A204.1 (cell line): ENCODE measurements at regions not wholly inside any gene's neighbourhood (a gene's known extent, or its start where the extent isn't known, plus 50 kb on each side); places are given as distances from the start of the nearest gene placed in this dataset.
"Not testable (repeated sequence)": the region's sequence is repeated elsewhere in the genome, so short reads cannot be mapped to it uniquely, and the experiment has no call there.

Source experiments
- FAIRE-seq: peaks from 2 replicates; lab custom pipeline; 2012; peaks lifted over from hg19 to GRCh38; lab: Jason Lieb, UNC

DNA sequence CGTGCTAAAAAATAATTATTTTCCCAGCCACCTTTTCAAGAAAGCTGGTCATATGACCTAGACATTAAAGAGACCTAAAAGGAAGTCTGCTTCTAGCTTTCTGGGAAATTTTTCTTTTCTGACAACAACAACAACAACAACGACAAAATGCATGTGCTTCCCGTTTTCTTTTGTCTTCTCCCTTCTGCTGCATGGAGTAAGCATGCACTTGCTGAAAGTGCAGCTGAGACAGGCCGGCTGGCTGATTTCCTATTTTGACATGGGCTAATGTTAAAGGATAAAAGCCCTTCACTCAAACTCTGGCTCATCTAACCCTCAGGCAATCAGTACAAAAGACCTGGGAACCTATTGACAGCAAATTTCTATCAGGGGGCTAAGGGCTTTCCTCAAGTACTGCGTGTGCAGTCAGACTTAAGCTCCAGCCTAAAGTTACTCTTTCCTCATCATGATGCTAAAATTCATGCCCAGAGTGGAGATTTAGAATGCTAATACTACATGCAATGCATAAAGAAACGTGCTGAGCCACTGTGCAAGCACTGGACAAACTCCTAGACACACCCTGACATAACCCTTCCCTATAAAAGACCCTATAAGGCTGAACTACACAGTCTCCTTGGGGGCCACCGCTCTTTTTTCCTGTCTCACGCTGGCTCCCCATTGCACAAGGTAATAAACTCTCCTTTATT lies 811.1 kb downstream of the UQCRFS1 start:
- FAIRE-seq, result no peak

DNA sequence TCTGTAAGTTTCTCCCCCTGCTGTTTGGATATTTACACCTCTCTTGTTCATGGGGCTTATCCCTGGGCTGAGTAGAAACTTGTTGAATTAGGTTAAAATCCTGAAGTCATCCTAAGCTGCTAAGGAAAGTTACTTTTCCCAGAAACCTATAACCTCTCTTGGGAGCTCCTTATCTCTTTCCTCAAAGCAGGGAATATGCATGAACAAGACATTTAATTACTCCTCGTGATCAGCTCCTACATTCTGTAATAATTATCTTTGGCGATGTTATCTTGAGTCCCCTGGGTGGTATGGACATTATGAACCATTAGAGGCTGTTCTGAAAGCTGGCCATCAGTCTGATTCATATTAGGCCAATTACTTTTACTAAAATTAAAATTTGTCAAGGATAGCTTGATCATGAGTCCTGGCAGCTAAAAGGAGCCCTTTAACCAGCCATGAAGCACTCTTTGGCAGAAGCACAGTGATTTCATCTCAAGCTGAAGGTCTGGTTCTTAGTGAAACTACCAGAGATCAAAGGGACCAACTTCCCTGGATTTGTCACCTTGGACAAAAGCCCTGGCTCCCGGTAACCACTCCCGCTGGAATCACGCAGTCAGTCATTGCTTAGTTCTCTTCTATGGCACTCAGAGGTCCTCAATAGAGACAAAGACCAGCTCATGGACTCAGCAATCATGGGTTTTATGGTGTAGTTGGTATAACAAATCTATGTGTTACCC lies 811.8 kb downstream of the UQCRFS1 start:
- no peak for FAIRE-seq

DNA sequence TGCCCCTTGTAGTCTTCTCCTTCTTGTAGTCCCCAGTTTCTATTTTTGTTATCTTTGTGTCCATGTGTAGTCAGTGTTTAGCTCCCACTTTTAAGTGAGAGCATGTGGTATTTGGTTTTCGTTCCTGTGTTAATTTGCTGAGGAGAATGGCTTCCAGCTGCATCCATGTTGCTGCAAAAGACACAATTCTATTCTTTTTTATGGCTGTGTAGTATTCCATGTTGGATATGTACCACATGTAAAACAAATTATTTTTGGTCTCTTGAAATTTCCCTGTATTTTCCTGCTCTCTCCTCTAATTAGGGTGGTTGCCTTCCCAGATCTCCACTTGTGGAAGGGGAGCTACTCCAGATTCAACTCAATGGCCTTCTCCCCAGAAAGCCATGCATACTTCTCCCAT lies 813.8 kb downstream of the UQCRFS1 start:
- no peak for FAIRE-seq

DNA sequence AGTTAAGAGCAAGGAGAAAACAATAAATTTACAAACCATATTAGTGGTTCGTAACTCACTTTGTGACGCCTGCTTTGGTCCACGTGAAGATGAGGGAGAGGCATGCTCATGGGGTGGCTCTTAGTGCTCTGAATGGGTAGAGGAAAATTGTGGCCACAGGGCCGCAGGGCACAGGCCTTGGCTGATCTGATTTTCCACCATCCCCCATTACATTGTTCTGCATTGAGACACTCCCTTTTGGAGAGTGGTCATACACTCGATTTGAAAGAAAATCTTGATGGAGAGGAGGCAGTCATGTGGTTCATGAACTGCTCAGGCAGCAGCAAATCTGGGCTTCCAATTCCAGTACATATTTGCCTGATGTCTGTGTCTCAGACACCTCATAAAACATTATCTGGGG lies 815.2 kb downstream of the UQCRFS1 start:
- no peak for FAIRE-seq

DNA sequence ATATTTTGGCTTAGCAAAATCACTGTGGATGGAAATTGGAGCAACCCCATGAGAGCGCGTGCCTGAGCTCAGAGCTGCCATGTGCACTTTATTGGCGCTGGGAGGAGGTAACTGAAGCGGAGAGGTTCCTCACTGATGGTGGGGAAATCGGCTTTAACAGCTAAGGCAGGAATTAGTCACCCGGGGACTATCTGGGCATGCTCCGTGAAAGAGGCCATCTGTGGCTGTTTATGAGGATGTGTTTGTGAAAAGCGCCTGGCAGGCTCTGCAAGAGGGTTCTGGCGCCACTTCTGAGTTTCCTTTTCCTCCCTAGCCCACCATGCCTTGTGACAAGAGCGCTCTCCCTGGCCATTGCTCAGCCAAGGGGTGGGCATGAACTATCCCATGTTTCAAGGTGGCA lies 815.6 kb downstream of the UQCRFS1 start:
- no peak for FAIRE-seq

DNA sequence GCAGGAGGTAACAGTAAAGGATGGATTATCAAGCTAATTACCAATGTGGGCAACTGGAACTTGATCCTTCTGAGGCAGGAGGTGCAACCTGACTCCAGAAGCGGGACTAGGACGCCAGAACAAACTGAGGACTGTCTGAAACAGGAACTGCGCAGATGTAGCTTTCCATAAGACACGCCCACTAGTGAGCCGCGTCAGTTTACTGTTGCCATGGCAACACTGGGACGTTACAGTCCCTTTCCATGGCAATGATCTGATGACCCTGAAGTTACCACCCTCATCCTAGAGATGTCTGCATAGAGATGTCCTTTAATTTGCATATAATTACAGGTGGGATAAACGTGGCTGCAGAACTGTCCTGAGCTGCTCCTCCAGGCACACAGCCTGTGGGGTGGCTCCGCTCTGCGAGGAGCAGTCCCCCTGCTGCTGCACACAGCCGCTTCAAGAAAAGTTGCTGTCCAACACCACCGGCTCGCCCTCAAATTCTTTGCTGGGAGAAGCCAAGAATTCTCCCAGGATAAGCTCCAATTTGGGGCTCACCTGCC lies 816.6 kb downstream of the UQCRFS1 start:
- FAIRE-seq, result no peak

DNA sequence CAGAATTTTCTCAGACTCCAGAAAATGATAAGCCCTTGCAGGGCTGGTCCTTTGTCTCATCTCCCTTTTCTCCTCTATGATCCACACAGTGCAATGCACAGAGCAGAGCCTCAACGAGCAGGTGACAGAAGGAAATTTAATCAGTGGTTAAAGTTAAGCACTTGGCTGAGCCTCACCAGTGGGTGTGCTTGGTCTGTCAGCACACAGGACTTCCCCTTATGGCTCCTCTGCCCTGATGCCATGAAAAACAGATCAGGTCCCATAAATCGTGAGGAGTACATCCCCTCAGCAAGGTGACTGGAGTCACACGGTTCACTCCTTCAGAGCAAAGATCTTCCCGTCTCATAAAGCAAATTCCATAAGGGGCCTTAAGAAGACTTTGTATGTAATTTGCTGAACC lies 818.2 kb downstream of the UQCRFS1 start:
- no peak for FAIRE-seq

DNA sequence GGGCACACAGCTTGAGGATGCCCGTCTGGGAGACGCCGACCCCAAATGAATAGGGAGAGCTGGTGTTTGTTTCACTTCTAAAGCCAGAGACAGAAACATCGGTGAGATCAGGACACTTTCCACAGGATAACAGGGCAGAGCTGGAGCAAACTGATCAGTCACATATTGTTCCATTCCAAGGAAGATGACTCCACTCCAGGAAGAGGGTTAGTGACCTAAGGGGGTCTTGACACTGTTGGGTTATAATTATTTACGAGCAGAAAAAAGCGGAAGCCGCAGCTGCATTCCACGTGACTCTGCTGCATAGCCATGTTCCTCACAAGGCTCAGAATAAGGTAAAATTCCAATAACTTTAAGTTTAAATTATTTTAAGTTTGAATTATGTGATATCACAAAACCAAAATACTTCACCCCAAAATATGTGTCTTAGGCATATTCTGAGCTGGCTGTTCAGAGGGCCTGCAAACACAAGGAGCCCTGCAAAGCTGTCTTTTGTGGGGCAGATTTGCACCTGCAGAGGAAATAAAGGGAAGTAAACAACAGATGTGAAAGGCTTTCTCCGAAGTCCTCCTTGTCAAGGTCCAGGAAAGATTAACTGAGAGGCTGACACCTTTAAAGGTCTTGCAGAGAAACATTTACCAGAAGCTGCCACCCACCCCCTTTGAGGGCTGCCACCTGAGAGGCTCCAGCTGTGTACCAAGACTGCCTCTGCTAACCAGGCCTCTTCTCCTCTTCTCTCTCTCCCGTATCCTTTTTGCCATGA lies 819.2 kb downstream of the UQCRFS1 start:
- no peak for FAIRE-seq

DNA sequence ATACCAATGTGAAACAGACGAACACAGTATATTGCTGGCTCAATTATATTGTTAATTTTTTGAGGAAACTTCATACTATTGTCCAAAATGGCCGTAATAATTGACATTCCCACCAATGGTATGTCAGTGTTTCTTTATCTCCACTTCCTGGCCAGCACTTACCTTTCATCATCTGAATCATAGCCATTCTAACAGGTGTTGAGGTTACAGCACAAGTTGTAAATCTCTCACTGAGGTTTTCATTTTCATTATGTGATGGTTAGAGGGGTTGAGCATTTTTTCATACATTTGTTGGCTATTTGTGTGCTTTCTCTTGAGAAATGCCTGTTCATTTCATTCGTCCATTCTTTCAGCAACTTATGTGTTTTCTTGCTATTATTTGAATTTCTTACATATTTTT lies 824.0 kb downstream of the UQCRFS1 start:
- no peak for FAIRE-seq

DNA sequence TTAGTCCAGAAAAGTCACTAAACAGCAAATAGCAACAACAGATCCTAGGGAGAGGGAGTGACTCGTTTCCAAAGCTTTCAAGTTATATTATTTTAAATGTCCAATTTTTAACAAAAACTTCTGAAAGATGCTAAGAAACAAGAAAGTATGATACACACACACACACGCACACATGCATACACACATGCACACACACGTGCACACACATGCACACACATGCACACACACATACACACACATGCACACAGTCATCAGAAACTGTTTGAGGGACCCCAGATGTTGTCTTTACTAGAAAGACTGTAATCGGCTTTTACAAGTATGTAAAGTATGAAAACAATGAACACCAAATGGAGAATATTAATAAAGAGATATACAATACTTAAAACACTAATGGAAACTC lies 825.4 kb downstream of the UQCRFS1 start:
- no peak for FAIRE-seq

DNA sequence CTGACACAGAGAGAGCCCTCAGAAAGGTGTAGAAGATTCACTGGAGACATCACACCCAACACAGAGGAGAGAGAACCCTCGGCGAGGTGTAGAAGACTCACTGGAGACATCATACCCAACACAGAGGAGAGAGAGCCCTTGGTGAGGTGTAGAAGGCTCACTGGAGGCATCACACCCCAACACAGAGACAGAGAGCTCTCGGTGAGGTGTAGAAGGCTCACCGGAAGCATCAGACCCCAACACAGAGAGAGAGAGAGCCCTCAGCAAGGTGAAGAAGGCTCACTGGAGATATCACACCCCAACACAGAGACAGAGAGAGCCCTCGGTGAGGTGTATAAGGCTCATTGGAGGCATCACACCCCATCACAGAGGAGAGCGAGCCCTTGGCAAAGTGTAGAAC lies 826.5 kb downstream of the UQCRFS1 start:
- FAIRE-seq, result no peak

DNA sequence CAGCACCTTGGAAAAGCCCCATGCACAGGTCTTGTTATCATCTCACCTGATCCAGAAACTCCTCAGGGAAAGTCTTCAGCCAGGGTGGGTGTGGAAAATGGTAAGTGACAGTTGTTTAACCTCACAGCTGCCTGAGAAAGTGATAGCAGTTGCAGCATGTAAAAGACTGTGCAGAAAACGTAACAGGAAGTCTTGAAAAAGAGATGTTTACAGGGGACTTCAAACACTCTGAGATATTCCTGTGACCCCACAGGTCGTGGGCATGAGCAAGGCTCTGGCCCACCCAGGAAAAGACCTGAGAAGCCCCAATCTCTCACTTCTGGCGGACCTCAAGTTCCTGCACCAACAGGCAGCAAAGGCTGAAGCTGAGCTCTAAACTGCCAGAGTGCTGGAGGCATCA lies 826.9 kb downstream of the UQCRFS1 start:
- FAIRE-seq, result no peak

DNA sequence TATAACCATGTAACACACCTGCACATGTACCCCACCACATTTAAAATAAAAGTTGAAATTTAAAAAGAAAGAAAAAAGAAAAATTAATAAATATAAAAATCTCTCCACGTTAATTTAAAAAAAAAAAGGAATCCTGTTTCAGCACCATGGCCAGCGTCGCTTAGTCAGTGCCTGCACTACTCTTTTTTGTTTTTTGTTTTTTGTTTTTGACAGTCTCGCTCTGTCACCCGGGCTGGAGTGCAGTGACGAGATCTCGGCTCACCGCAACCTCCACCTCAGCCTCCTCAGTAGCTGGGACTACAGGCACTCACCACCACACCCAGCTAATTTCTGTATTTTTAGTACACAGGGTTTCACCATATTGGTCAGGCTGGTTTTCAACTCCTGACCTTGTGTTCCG lies 835.9 kb downstream of the UQCRFS1 start:
- FAIRE-seq, result no peak

DNA sequence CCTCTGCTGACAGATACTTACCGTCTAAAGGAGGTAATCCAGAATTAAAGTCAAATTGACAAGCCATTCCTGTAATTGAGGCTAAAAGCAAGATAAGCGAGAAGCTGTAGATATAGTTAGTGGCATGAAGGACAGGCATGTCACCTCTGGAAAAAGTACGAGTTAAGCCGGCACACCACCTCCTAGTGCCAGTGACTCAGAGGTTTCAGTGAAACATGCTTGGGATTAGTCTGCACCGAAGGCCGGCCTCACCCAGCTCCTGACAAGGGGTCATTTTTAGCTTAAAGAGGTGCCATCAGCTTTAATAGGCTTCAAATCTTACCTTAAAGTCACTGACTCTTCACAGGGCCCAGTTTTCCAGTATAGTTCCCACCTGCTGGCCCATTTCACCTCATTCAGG lies 838.0 kb downstream of the UQCRFS1 start:
- FAIRE-seq, result no peak

DNA sequence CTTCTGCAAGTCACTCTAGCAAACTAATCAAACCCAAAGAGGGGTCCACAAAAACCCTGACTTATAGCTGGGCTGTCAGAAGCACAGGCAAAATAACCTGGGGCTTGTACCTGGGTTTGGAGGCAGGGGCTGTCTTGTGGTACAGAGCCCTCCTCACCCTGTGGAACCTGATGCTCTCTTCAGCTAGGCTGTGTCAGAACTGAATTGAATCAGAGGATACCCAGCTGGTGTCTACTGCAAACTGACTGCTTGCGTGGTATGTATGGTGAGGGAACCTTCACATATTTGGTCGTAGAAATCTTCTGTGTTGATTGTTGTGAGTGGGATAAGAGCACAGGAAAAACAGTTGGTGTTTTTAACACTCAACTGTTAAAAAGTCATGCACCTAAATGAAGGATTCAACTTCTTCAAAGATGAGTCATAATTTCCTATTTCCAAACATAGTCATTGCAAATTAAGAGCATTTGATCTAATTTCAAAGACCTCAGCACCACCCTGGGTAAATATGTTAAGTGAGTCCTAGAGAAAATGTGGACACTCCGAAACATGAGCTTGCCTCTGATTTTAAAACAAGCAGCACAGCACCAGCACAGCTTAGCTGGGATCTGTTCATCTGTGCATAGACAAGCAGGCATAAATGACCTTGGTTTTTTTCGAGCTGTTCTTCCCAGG lies 840.2 kb downstream of the UQCRFS1 start:
- FAIRE-seq, result no peak

DNA sequence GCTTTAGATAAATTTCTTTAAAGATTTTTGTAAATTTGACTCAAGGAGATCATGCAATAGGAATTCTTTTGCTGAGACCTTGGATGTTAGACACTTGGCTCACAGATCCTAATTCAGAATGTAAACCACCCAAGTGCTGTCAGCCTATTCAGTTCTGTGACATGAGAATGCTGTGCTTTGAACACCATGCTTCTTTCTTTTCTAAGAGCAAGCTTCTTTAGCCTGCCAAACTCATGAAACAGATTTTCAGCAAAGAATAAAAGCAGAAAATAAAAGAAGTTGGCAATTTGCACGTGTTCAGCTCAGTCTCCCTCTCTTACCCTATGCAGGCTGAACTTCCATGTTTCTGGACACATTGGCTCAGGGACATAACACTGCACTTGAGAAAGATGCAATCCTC lies 845.8 kb downstream of the UQCRFS1 start:
- no peak for FAIRE-seq

DNA sequence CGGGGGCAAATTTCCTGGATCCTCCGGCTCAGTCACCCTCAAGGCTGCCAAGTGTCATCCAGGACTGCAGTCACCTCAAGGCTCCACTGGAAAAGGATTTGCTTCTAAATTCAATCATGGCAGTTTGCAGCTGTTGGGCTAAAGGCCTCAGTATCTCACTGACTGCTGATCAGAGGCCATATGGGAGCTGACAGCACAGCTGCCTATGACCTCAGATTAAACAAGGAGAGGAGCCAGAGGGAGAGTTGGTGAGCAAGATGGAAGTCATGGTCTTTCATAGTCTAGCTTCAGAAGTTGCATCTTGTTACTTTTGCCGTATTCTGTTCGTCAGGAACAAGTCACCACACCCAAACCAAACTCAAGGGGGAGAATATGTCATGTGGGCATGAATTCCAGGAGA lies 849.7 kb downstream of the UQCRFS1 start:
- FAIRE-seq, result no peak

DNA sequence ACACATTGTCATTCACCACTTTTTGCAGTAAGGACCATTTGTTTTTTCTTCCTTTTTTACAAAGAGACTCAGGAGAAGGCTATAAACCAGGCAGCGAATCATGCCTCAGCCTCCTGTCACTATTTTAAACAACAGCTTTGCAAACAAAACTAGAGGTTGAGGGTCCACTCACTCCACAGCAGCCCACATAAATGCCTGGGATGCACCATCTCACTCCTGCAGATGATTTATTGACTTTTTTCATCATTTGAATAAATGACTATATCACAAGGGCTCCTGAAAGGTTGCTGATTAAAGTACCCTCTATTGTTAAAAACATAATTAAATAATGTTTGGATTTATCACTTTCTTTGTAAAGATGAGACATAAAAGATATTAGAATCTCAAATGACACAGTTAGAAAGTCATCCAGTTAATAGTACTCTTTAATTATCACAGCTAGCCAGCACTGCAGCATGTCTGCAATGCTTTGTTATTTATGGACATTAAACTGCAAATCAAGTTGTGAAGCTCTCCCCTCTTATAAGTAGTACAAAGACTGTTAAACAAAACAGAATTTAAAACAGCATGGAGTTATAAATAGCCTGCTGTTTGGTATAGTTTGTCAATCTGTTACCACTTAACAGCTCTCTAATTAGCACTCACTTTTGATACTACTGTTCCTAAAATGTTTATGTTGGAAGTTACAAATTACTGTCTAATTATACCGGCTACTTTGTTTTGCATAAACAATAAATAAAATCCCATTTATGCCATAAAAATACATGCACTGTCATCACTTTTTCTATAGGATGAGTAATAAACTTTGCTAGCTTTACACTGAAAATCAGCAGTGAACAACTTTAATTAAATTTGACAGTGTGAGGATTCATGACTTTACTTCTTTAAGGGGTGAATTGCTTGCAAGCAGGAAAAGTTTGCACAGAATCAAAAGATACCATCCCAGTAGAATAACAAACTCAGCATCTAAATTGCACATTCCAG lies 853.2 kb downstream of the UQCRFS1 start:
- no peak for FAIRE-seq

DNA sequence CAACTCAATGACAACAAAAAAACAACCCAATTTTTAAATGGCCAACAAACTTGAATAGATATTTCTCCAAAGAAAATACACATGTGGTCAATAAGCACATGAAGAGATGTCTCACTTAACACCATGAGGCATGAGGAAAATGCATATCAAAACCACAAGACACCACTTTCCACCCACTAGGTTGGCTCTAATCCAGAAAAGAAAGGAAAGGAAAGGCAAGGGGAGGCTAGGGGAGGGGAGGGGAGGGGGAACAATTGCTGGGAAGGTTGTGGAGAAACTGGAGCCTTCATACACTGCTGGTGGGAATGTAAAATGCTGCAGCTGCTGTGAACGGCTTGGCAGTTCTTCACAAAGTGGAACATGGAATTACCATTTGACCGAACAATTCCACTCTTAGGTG lies 854.3 kb downstream of the UQCRFS1 start:
- FAIRE-seq, result no peak

DNA sequence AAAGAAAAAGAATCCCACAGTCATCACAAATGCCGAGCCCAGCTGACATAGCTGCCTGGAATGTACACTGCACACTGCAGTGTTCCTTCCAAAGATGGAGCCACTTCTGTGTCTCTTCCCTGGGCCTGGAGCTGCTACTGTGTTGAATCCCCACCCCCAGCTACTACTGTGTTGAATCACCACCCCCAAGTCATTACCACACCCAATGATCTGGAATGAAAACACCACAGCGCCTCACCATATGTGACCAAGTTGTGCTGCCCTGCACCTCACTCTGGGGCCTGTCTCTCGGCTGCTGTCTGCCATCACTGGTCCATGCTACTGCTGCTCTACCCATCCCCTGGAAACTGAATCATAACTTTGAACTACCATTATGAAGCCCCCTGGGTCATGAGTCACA lies 861.2 kb downstream of the UQCRFS1 start:
- FAIRE-seq, result no peak

DNA sequence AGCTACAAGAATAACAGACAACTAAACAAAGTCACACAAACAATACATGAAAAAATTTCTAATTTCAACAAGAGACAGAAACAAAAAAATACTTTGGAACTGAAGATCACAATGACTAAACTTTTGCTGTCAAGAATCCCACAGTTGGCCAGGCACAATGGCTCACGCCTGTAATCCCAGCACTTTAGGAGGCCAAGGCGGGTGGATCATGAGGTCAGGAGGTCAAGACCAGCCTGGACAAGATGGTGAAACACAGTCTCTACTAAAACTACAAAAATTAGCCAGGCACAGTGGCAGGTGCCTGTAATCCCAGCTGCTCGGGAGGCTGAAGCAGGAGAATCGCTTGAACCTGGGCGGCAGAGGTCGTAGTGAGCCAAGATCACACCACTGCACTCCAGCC lies 861.6 kb downstream of the UQCRFS1 start:
- not testable (repeated sequence) for FAIRE-seq
